HepG2 (cell line): ENCODE measurements at regions not wholly inside any gene's neighbourhood (a gene's known extent, or its start where the extent isn't known, plus 50 kb on each side); places are given as distances from the start of the nearest gene placed in this dataset.

Experiments used
- ATAC-seq: fragments of 200-7000 bp; cut with Tn5 transposase; 3 replicates; pipeline ENCODE4 v1.9.1; 2020; ENCODE audit warnings: mild to moderate bottlenecking, moderate library complexity
- BruUV-seq: library from RNA; stranded (reverse); fragments of 400-500 nt; replicated peaks from 2 replicates; lab custom pipeline; 2021; lab: Mats Ljungman, UMichigan
- CTCF ChIA-PET: fragments of 300-600 bp; formaldehyde crosslinking; extraction: SDS; loops from one replicate; lab custom pipeline; 2021; ENCODE audit warnings: low total read pairs, inconsistent platforms, low intra/inter-chr PET ratio; lab: Yijun Ruan, JAX
- POLR2A ChIA-PET: fragments of 350-600 bp; sonication (Branson Sonifier 250); formaldehyde crosslinking; loops from one replicate; lab custom pipeline; 2020; ENCODE audit warnings: antibody characterized with exemption, inconsistent platforms; lab: Yijun Ruan, JAX
- DNase-seq: peaks from one replicate; pipeline ENCODE4 v3.0.0-alpha.2; 2015; ENCODE audit warnings: low spot score
- FAIRE-seq: peaks from 3 replicates; lab custom pipeline; 2011; peaks lifted over from hg19 to GRCh38; lab: Jason Lieb, UNC
- H2AFZ ChIP-seq: one replicate; pipeline ENCODE4 v1.6.1; 2011; ENCODE audit warnings: low read length, inconsistent platforms
- H3K27ac ChIP-seq: fragments of 300-600 bp; 3 replicates; pipeline ENCODE4 v1.8.0; 2011; ENCODE audit warnings: mixed run types, mild to moderate bottlenecking, mixed read lengths, low read length, inconsistent platforms; ENCODE audit not compliant: insufficient read depth; ENCODE audit errors: extremely low read length
- H3K27me3 ChIP-seq, 2 experiments: fragments of 200-600 bp in 1 of 2; 2 replicates in 1 of 2; 3 replicates in 1 of 2; pipeline versions ENCODE4 v1.6.0 to v1.8.0; 2011; ENCODE audit warnings: low read length in 2 of 2, mild to moderate bottlenecking in 2 of 2, moderate library complexity in 2 of 2, inconsistent platforms in 1 of 2; ENCODE audit not compliant: insufficient read depth in 2 of 2, control insufficient read depth in 1 of 2
- H3K36me3 ChIP-seq, 2 experiments: fragments of 200-600 bp in 1 of 2; replicated peaks in 1 of 2; 2 replicates in 1 of 2; 3 replicates in 1 of 2; pipeline versions ENCODE4 v1.5.1 to v1.8.0; 2011; ENCODE audit warnings: low read length in 2 of 2, inconsistent platforms in 1 of 2; ENCODE audit not compliant: insufficient read depth in 2 of 2, control insufficient read depth in 1 of 2
- H3K4me1 ChIP-seq: 2 replicates; pipeline ENCODE4 v1.5.1; 2012; ENCODE audit warnings: low read length, inconsistent platforms; ENCODE audit not compliant: insufficient read depth
- H3K4me2 ChIP-seq: 2 replicates; pipeline ENCODE4 v1.6.0; 2011; ENCODE audit warnings: low read depth, low read length, inconsistent platforms
- H3K4me3 ChIP-seq, 3 experiments: fragments of 200-600 bp in 1 of 3; sonication (generic), shearing (Covaris generic) in 1 of 3; replicated peaks in 1 of 3; 2 replicates each; pipeline ENCODE4 v1.5.1; 2011 to 2016; ENCODE audit warnings: low read length in 3 of 3, inconsistent platforms in 2 of 3, low read depth in 2 of 3, mild to moderate bottlenecking in 2 of 3, control low read depth in 1 of 3, mixed read lengths in 1 of 3; ENCODE audit not compliant: insufficient read depth in 1 of 3
- H3K79me2 ChIP-seq: one replicate; pipeline ENCODE4 v1.6.1; 2011; ENCODE audit warnings: low read length, inconsistent platforms; ENCODE audit not compliant: insufficient read depth
- H3K9ac ChIP-seq: 2 replicates; pipeline ENCODE4 v1.6.0; 2011; ENCODE audit warnings: mild to moderate bottlenecking, low read depth, low read length, inconsistent platforms; ENCODE audit not compliant: insufficient read depth
- H3K9me3 ChIP-seq: 2 replicates; pipeline ENCODE4 v1.5.1; 2012; ENCODE audit warnings: mild to moderate bottlenecking, low read length
- H4K20me1 ChIP-seq: 2 replicates; pipeline ENCODE4 v1.6.0; 2011; ENCODE audit warnings: inconsistent platforms, mild to moderate bottlenecking, low read length, moderate library complexity; ENCODE audit not compliant: insufficient read depth
- CENPT ChIP-seq: sonication (generic); formaldehyde crosslinking; IDR thresholded peaks from 2 replicates; pipeline ENCODE4 v1.8.0; 2022; ENCODE audit warnings: low read depth, mild to moderate bottlenecking, moderate library complexity, missing genetic modification reagents
- REST ChIP-seq, 2 experiments: IDR thresholded peaks; 2 replicates each; pipeline ENCODE4 v1.6.1; 2011 to 2012; ENCODE audit warnings: low read length in 2 of 2, borderline replicate concordance in 1 of 2, low read depth in 1 of 2, mild to moderate bottlenecking in 1 of 2, moderate library complexity in 1 of 2
- SAP130 ChIP-seq: IDR thresholded peaks from 2 replicates; pipeline ENCODE4 v1.6.1; 2016; ENCODE audit warnings: low read depth
- SCMH1 ChIP-seq: sonication (generic); formaldehyde crosslinking; IDR thresholded peaks from 2 replicates; pipeline ENCODE4 v1.9.0; 2021; ENCODE audit warnings: missing genetic modification reagents, mild to moderate bottlenecking, borderline replicate concordance
- ZFP36L2 ChIP-seq: sonication (generic); formaldehyde crosslinking; IDR thresholded peaks from 2 replicates; pipeline ENCODE4 v1.4.0; 2020; ENCODE audit warnings: missing genetic modification reagents
- ZNF18 ChIP-seq: sonication (generic); formaldehyde crosslinking; IDR thresholded peaks from 2 replicates; pipeline ENCODE4 v1.8.0; 2022; ENCODE audit warnings: mild to moderate bottlenecking, missing genetic modification reagents; ENCODE audit not compliant: insufficient replicate concordance
- ZNF382 ChIP-seq: sonication (generic); formaldehyde crosslinking; IDR thresholded peaks from 2 replicates; pipeline ENCODE4 v1.5.0; 2020; ENCODE audit warnings: missing genetic modification reagents, mild to moderate bottlenecking, borderline replicate concordance
- ZNF773 ChIP-seq: sonication (generic); formaldehyde crosslinking; IDR thresholded peaks from 2 replicates; pipeline ENCODE4 v1.4.0; 2020; ENCODE audit warnings: missing genetic modification reagents, borderline replicate concordance
- WGBS: methylation state at CpG from one replicate; pipeline ENCODE4 v1.1.6; 2017; ENCODE audit warnings: low lambda C conversion rate; 5-methylcytosine and 5-hydroxymethylcytosine counted together
- in situ Hi-C: cut with HindIII; loops from 2 replicates; pipeline ENCODE4 v1.10.0; 2017; ENCODE audit warnings: low pct_unique_long_range_greater_than_20kb; ENCODE audit not compliant: extremely low pct_ligation_motif_present
- intact Hi-C: fragments of 100-400 bp; cut with micrococcal nuclease; formaldehyde crosslinking; loops from one replicate; pipeline ENCODE4 v1.10.0; 2022; ENCODE audit not compliant: unreplicated experiment

GRCh38 chr5:50990296-50990924 is 324.0 kb downstream of the PARP8 start:
- no peak for TF ChIP-seq SAP130 (CRISPR knock-in tag)
- no peak for TF ChIP-seq SCMH1
- TF ChIP-seq CENPT (CRISPR knock-in tag) = no peak
- TF ChIP-seq ZNF773 (CRISPR knock-in tag) = no peak
- no peak for TF ChIP-seq ZFP36L2 (CRISPR knock-in tag)
- no peak for TF ChIP-seq REST (IDR thresholded peaks at IDR 0.05; ENCODE audit: borderline replicate concordance in 1 of 2, low read depth in 1 of 2, low read length in 2 of 2)
- no peak for TF ChIP-seq ZNF382 (CRISPR knock-in tag)
- no peak for TF ChIP-seq ZNF18 (CRISPR knock-in tag)
- FAIRE-seq (no peak), ATAC-seq (no peak), DNase-seq (no peak)
- CTCF ChIA-PET = no interaction called here
- no peaks in the 10 kb centered on the region for H3K27me3 ChIP-seq
- no peak overlapping the region for H3K4me3 ChIP-seq
- WGBS = 36% methylated on average over 15 of the region's 15 CpGs
- no peaks in the 10 kb centered on the region for H3K79me2 ChIP-seq
- no peaks in the 10 kb centered on the region for H3K9me3 ChIP-seq
- intact Hi-C loops (no loop called here), in situ Hi-C loops (no loop called here)
- H4K20me1 ChIP-seq = no peaks in the 10 kb centered on the region
- no peak overlapping the region for H3K4me2 ChIP-seq
- H3K4me1 ChIP-seq = no peaks in the 10 kb centered on the region
- no peaks in the 10 kb centered on the region for H3K36me3 ChIP-seq
- BruUV-seq = no TSS peak
- no peak overlapping the region for H2AFZ ChIP-seq
- POLR2A ChIA-PET = no interaction called here
- no peak overlapping the region for H3K27ac ChIP-seq
- H3K9ac ChIP-seq = no peak overlapping the region
